ENCODE measurements at regions not wholly inside any gene's neighbourhood (a gene's known extent, or its start where the extent isn't known, plus 50 kb on each side); places are given as distances from the start of the nearest gene placed in this dataset.

DNA sequence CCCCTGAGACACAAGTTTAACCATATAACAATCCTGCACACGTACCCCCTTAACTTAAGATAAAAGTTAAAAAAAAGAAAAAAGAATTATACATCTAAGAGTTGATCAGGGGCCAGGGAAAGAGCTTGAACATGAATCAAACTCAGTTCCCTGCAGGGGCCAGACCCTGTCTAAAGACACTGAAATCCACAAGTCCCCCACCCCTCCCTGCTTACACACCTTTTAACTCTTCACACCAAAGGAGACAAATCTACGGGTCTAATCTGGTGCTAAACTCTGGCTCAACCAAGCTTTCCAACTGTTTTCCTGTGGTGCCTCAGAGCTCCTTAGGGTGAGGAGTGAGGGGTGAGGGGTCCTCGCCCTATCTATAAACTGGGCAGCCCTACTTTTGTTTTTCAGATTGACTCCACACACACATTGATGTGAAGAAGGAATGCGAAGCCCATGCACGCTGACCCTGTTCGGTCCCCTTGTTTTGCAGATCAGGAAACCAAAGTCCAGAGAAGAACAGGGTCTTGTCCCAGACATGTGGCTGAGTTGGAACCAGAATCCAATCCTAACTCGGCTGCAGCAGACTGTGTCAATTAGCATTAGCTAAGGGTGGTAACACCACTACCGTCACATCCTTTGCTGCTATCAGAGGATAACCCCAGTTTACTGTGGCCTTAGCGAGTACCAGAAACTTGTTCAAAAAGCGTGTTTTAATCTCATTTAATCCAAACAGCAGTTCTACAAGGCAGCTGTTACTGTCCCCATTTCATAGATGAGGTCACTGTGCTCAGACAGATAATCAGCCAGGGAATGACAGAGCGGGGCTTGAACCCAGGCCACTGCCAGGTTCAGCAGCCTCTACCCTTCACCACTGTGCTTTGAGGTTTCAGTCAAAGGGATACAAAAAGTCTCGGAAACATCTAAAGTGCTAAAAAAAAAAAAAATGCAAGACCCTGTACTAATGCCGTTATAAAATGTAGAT lies 145.2 kb upstream of the SYT13 start:
- Histone ChIP-seq H3K9me3 (no peaks in the 10 kb centered on the region), H3K27me3 (peaks cover 4% of the 10 kb centered on the region), H3K4me1 (no peaks in the 10 kb centered on the region), H3K36me3 (no peaks in the 10 kb centered on the region), H3K4me3 (no peak overlapping the region), H3K27ac (no peak overlapping the region)
- TF ChIP-seq, protein P1, sequence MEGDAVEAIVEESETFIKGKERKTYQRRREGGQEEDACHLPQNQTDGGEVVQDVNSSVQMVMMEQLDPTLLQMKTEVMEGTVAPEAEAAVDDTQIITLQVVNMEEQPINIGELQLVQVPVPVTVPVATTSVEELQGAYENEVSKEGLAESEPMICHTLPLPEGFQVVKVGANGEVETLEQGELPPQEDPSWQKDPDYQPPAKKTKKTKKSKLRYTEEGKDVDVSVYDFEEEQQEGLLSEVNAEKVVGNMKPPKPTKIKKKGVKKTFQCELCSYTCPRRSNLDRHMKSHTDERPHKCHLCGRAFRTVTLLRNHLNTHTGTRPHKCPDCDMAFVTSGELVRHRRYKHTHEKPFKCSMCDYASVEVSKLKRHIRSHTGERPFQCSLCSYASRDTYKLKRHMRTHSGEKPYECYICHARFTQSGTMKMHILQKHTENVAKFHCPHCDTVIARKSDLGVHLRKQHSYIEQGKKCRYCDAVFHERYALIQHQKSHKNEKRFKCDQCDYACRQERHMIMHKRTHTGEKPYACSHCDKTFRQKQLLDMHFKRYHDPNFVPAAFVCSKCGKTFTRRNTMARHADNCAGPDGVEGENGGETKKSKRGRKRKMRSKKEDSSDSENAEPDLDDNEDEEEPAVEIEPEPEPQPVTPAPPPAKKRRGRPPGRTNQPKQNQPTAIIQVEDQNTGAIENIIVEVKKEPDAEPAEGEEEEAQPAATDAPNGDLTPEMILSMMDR (IDR thresholded peaks at IDR 0.05): no peak
- DNase-seq (no peak), ATAC-seq (no peak)
- intact Hi-C loops (cut with DNase I): no loop called here

DNA sequence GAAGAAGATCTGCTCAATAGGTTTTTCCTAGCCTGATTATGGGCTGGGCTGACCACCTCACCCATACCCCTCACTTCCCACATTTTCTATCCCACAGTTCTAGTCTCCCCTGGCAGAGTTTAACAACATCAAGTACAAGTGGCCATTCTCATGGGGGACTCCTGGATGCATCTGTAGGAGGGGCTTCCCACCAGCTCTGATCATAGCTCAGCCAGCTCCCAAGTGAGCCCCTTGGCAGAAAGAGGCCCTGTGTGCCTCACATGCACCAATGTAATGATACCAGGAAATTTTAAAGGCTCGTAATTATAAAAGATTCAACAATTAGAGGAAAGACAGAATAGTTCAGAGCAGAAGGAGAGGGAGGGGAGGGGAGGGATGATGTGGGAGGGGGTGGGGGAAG lies 144.2 kb upstream of the SYT13 start:
- Histone ChIP-seq H3K9me3 (no peaks in the 10 kb centered on the region), H3K27ac (no peak overlapping the region), H3K27me3 (peaks cover 4% of the 10 kb centered on the region), H3K4me3 (no peak overlapping the region), H3K4me1 (no peaks in the 10 kb centered on the region), H3K36me3 (no peaks in the 10 kb centered on the region)
- DNase-seq (no peak), ATAC-seq (no peak)
- TF ChIP-seq, protein P1 (IDR thresholded peaks at IDR 0.05): no peak
- intact Hi-C loops (cut with DNase I): no loop called here

DNA sequence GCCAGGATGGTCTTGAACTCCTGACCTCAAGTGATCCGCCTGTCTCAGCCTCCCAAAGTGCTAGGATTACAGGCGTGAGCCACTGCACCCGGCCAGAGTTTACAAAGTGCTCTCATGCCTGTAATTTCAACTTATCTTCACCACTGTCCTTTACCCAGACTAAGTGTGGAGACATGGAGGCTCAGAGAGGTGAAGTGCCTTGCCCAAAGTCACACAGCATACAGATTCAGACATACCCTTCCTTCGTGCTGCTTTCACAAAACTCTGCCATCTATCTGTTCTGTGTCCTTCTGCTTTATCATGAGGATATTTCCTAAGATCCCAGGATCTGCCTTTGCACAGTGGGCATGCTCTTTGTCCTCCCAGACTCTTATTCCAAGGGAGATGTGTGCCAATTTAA lies 143.6 kb upstream of the SYT13 start:
- TF ChIP-seq, protein P1 (IDR thresholded peaks at IDR 0.05): no peak
- Histone ChIP-seq H3K4me3 (no peak overlapping the region), H3K36me3 (no peaks in the 10 kb centered on the region), H3K4me1 (no peaks in the 10 kb centered on the region), H3K27ac (no peak overlapping the region), H3K9me3 (no peaks in the 10 kb centered on the region), H3K27me3 (peaks cover 4% of the 10 kb centered on the region)
- no peak for ATAC-seq
- DNase-seq: no peak
- intact Hi-C loops (cut with DNase I): no loop called here

DNA sequence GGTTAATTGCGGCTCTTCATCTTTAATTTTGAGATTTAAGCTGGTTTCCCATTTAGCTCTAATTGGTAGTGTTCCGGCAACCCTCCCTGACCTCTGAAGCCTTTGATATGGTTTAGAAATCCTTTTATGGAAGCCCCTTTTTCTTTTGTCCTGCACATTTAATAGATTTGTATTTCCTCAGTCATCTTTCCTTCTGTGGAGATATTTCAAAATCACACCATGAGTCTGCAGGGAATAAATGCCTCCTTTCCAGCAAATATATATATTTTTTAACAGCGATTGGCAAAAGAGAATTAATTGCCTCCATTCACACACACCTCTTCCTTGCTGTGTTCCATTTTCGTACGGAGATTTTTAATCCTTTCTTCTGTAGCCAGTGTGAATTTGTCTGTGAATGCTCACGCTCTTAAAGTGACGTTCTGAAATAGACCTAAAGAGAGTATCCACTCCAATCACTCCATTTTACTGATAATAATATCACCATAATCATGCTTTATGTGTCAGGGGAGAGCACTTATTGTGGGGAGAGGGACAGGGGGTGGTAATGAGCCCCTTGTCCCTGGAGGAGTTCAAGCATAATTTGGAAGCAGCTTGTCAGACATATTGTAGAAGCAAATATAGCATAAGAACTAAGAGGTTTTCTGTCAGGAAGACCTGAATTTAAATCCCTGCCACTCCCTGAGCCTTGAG lies 142.5 kb upstream of the SYT13 start:
- Histone ChIP-seq H3K27me3 (peaks cover 4% of the 10 kb centered on the region), H3K4me3 (no peak overlapping the region), H3K36me3 (no peaks in the 10 kb centered on the region), H3K9me3 (no peaks in the 10 kb centered on the region), H3K4me1 (no peaks in the 10 kb centered on the region), H3K27ac (no peak overlapping the region)
- intact Hi-C loops (cut with DNase I): no loop called here
- ATAC-seq: no peak
- TF ChIP-seq, protein P1 (IDR thresholded peaks at IDR 0.05): no peak
- DNase-seq: no peak

DNA sequence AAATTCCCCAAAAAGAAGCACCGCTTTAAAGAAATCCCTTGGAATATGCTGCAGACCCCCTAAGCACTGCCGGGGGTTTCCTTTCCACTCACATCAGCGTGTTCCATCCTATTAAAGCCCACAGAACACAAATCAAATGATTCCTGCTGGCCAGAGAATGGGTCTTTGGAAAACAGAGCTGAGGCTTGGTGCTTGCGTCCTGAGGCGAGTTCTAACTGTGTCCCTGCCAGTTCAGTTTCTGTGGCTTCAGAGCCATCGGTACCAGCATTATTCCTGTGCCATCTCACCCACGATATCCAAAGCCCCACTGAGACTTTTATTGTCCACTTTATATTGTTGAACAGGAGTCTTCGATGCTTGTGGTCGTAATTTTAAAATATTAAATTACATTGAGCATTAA lies 142.0 kb upstream of the SYT13 start:
- Histone ChIP-seq H3K4me1 (no peaks in the 10 kb centered on the region), H3K27me3 (peaks cover 4% of the 10 kb centered on the region), H3K4me3 (no peak overlapping the region), H3K27ac (no peak overlapping the region), H3K36me3 (no peaks in the 10 kb centered on the region), H3K9me3 (no peaks in the 10 kb centered on the region)
- no peak for DNase-seq
- intact Hi-C loops (cut with DNase I): no loop called here
- no peak for ATAC-seq
- TF ChIP-seq, protein P1 (IDR thresholded peaks at IDR 0.05): no peak
